ENCODE measurements at regions not wholly inside any gene's neighbourhood (a gene's known extent, or its start where the extent isn't known, plus 50 kb on each side); places are given as distances from the start of the nearest gene placed in this dataset.
"Not testable (repeated sequence)": the region's sequence is repeated elsewhere in the genome, so short reads cannot be mapped to it uniquely, and the experiment has no call there.

DNA sequence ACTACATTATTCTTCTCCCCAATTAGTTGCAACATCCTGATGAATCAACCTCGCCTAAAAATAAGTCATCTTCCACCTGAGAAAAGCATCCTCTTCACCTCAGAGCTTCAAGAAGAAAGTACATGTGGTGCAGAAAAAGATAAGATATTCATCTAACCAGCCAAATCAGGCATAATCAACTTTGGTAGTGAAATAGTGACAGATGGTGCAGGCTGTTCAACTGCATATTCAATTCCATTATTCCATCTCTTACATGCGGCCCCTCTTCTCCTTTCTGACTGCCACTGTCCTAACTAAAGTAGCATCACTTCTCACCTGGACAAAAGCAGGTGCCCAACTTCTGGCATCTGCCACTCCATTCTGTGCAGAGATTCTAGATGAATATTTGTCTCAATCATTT lies 148.4 kb upstream of the STEAP1 start:
- intact Hi-C loops (cut with DNase I): no loop called here
- DNase-seq: peak in 3 of 42 donors; percentile 2 to 5 (median 5)

DNA sequence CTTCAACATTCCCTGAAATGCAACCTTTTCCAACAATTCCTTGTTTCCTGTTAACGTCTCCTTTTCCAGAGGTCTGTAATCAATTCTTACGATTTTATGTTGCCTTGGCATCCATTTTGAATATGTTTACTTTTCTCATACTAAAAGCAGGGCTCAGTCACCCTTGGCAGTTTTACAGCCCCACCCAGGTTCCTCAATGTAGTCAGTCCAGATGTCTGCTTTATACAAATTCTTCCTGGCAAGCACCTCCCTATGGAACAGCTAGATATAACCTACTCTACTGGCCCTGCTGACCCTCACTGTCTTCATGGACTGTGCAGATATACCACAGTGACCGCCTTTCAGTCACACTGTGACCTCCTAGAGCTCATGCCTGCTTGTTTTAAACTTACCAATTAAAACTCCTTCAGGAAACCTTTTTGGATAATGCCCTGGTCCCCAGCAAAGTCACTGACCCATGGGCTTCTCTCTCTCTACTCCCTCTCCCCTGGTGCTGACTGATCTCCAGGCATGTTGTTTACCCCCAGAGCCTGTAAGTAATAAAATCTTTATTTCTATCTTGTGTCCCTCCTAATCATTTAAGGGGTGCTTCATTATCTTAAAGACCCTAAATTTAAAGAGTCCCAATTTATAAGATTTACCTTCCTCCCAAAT lies 147.1 kb upstream of the STEAP1 start:
- intact Hi-C loops (cut with DNase I): no loop called here
- DNase-seq: no peak

DNA sequence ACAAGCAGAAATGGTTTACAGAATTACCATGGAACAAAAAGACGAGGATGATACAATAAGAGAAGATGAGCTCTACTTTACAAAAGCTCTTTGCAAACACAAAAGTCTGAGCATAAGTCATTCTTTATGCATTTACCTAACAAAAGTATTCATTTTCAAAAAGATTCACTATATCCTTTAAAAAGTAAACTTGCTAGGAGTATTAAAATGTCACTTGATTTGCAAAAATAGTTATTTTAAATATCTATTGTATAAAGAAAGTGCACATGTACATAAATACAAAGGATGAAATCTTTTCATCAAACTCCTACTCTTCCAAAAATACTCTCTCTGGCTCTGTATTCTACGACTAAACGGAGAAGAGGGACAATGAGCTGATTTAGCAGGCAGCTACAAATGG lies 146.4 kb upstream of the STEAP1 start:
- intact Hi-C loops (cut with DNase I): no loop called here
- DNase-seq: no peak

DNA sequence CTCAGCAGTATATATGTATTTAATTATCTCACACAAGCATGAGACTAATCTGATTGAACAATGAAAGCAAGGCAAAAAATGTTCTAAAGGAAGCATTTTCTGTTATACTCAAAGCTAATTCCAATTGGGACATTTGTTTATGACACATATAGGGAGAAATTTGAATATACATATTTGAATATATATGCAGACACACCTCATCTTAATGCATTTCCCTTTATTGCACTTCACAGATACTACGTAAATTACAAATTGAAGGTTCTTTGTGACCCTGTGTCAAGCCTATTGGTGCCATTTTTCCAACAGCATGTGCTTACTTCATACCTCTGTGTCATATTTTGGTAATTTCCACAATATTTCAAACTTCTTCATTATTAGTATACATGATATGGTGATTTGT lies 132.1 kb upstream of the STEAP1 start:
- intact Hi-C loops (cut with DNase I): no loop called here
- no peak for DNase-seq

DNA sequence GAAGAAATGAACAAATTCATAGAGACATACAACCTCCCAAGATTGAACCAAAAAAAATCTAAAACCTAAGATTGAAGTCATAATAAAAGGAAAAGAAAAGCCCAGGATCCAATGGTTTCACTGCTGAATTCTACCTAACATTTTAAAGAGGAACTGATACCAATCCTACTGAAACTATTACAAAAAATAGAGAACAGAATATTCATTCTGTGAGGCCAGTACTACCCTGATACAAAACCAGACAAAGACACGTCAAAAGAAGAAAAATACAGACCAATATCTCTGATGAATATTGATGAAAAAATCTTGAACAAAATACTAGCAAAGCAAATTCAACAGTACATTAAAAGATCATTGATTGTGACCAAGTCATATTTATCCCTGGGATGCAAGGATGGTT lies 128.5 kb upstream of the STEAP1 start:
- intact Hi-C loops (cut with DNase I): no loop called here
- no peak for DNase-seq

DNA sequence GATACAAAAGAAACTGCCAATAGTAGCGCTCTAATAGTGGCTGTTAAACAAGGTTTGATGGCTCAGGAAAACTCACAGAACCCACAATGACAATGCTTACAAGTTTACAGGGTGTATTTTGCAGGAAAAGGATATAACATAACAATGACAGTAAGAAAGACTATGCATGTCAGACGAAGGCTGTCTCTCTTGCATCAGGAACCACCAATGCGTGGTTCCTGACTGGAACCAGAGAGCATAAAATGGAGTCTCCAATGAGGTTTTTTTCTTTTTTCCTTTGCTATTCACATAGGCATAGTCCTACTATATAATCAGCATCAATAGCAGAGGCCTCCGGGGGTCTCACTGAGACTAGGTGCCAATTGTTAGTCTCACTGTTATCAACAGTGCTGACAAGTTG lies 120.4 kb upstream of the STEAP1 start:
- DNase-seq: no peak
- intact Hi-C loops (cut with DNase I): no loop called here

DNA sequence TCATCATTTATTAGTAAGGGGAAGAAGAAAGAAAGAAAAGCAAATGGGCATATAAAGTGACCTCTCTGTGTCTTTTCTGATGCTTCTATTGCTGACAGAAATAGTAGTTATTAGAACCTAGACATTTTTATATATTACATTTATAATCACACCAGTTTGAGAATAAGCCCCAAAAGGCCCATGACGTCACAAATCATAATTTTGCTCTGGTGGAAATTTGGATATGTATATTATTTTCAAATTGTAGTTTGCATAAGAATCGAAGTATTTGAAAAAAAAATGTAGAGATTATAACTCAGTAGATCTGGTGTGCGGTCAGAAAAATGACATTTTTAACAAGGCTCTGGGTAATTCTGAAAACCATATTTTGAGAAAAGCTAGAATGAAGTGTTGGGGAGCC lies 101.2 kb upstream of the STEAP1 start:
- DNase-seq: no peak
- intact Hi-C loops (cut with DNase I): no loop called here

DNA sequence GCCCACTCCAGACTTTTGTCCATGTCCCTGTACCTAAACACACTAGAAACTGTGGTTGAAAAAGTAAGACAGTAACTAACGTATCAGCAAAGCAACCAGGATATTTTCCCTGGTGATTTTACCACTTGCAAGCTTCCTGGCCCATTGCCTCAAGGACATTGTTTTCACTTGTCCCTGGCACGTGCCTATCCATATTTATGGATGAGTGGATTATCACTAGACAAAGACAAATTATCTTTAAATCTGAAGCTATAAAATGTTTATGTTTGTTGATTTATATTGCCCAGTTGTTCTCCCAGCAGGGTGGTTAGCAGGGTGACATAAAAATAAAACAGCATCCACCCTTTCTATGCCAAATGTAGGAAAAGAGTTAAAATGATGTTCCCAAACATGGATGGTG lies 93.2 kb upstream of the STEAP1 start:
- DNase-seq: no peak
- intact Hi-C loops (cut with DNase I): no loop called here

DNA sequence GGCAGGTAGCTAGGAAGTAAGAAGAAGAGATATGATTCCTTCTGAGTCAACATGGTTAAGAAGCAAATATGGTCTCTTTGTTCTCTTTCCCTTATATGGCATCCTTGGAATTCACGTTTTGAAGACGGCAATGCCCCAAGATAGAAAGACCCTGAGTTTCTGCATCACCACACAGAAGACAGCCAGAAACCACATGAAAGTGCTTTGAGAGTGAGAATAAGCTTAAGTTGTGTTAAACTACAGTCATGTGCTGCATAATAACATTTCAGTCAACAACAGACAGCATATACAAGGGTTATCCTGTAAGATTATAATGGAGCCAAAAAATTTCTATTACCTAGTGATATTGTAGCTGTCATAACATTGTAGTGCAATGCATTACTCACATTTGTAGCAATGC lies 89.9 kb upstream of the STEAP1 start:
- no peak for DNase-seq
- intact Hi-C loops (cut with DNase I): no loop called here

DNA sequence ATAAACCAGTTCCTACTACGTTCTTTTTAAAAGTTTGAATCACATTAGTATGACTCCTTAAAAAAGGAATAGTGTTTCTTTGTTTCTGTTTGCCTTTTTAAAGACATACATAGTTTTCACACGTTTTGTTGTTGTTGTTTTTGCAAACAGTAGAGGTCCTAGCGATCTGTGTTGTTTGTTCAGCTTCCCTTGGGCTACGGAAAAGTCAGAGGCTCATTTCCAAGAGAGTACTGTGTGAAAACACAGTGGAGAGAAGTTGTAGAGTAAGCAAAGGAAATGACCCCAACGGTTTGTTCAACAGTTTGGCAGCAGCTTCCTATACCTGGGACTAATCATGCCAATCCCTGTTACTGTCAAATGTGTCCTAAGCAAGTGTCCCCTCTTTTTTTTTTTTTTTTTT lies 87.1 kb upstream of the STEAP1 start:
- intact Hi-C loops (cut with DNase I): no loop called here

DNA sequence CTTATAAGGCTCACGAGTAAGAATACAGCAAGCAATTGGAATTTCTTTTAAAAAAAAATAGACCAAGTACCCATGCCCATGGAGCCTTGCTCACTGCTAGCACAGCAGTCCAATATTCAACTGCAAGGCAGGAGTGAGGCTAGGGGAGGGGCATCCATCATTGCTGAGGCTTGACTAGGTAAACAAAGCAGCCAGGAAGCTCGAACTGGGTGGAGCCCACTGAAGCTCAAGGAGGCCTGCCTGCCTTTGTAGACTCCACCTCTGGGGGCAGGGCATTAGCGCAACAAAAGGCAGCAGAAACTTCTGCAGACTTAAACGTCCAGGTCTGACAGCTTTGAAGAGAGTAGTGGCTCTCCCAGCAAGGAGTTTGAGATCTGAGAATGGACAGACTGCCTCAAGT lies 84.0 kb upstream of the STEAP1 start:
- intact Hi-C loops (cut with DNase I); DNase-seq: not testable (repeated sequence)

More for the DNA sequence above, 87.1 kb upstream of the STEAP1 start:
- no peak for DNase-seq

DNA sequence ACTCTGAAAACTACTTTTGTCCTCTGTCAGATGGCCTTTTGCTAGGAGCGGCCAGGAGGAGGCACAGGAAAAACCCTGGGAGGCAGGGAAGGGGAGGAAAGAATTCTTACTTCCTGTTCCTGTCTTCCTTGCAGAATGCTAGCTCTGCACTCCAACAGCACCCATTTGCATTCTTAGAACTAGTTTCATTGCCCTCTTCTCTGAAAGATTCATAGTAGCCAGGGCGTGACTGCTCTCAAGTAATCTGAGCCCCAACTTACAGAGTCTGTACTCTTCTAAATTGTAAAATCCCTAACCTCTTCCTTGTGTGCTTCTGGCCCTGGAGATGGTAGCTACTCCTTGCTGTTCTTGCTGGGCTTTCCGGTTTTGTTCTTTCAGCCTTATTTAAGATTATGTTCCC lies 75.3 kb upstream of the STEAP1 start:
- DNase-seq: no peak

DNA sequence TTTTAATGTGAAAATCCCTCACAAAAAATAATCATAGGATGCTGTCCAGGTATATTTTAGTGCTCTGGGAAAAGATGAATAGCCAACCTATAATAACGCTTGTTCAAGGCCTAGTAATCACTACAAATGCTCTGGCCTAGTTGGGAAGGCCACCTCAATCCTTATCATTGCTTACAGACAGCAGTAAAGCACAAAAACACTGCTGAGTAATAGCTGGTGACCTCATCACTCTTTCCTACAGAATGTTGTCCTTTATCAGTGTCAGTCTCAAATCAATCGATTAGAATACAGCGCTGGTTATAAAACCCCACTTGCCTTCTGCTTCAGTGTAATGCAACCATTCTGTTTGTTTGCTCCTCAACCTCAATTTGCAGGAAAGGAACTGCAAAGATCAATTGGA lies 72.6 kb upstream of the STEAP1 start:
- no peak for DNase-seq
- intact Hi-C loops (cut with DNase I): no loop called here

More for the DNA sequence above, 75.3 kb upstream of the STEAP1 start:
- intact Hi-C loops (cut with DNase I): no loop called here

DNA sequence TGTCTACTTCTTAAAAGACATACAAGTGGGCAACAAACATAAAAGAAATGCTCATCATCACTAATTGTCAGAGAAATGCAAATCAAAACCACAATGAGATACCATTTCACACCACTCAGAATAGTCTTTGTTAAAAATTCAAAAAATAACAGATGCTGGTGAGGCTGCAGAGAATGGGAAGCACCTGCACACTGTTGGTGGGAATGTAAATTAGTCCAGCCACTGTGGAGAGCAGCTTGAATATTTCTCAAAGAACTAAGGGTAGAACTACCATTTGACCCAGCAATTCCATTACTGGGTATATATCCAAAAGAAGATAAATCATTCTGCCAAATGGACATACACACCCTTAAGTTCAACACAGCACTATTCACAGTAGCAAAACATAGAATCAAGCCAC lies 61.8 kb upstream of the STEAP1 start:
- no peak for DNase-seq
- intact Hi-C loops (cut with DNase I): no loop called here

DNA sequence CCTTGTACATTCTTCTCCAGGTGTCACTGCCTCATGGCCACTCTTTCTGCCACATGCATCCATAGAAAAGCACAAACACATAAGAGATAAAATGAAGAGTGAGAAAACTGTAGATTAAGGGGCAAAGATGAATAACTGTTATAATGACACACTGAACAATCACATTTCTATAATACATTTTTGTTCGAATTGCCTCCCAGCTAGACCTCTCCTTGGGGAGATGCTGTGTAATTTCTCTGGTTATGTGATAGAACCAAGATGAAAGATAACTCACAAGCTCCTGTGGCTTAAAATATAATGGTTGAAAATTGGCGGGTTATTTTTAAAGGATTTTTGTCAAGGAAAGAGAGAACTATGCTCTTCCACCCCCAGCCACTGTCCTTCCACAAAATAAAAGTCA lies 60.2 kb upstream of the STEAP1 start:
- intact Hi-C loops (cut with DNase I): no loop called here
- DNase-seq: no peak

Measured in head of caudate nucleus (tissue), 42 donors.